ENCODE measurements at regions not wholly inside any gene's neighbourhood (a gene's known extent, or its start where the extent isn't known, plus 50 kb on each side); places are given as distances from the start of the nearest gene placed in this dataset.

DNA sequence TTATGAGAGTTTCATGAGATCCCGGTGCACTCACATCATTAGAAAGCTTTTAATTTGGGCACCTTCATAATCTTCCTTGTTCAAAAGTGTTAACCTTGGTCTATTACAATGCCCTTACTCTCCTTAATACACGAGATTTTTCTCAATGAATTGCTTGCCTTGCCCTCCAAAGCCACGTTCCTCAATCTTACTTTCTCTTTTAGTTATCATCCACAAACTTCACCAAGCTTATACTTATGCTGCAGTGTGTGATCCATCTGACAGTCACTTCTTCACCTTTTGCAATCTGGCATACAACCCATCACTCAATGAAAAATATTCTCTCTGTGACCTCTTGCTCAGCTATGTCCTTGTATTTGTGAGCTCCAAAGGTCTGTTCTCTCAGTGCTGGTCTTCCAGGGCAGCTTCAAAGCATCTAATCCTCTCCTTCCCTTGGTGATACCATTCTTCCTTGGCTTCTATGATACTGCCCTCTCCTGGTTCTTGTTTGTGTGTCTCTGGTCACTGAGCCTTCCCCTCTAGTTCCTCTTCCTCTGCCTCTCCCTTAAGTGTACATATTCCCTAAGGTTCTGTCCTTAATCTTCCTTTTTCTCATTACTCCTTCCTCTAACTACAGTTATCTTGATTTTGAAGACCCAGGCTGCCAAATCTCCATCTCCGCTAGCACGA lies 202.2 kb upstream of the STARD13 start:
- H3K27ac ChIP-seq = no peak overlapping the region
- no peak for TF ChIP-seq ZFX (IDR thresholded peaks at IDR 0.05)
- TF ChIP-seq, protein P1, sequence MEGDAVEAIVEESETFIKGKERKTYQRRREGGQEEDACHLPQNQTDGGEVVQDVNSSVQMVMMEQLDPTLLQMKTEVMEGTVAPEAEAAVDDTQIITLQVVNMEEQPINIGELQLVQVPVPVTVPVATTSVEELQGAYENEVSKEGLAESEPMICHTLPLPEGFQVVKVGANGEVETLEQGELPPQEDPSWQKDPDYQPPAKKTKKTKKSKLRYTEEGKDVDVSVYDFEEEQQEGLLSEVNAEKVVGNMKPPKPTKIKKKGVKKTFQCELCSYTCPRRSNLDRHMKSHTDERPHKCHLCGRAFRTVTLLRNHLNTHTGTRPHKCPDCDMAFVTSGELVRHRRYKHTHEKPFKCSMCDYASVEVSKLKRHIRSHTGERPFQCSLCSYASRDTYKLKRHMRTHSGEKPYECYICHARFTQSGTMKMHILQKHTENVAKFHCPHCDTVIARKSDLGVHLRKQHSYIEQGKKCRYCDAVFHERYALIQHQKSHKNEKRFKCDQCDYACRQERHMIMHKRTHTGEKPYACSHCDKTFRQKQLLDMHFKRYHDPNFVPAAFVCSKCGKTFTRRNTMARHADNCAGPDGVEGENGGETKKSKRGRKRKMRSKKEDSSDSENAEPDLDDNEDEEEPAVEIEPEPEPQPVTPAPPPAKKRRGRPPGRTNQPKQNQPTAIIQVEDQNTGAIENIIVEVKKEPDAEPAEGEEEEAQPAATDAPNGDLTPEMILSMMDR (conservative IDR thresholded peaks at IDR 0.05) = peak; percentile 73

DNA sequence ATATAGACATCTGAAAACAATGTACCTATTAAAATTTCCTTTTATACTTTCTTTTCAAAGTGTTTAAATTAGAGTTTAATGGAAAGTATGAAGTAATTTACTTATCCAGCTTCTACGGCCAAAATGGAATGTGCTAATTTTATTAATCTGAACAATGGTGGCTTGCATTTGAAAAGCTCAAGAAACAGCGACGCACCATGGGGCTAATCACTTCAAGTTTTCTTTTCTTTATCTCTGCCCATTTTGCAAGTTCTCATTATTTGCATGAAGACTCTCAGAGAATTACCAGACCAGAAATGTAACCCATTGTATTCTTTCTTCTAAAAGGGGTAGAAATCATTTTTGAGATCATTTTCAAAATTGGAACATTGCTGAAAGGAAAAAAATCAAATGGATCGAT lies 204.0 kb upstream of the STARD13 start:
- H3K27ac ChIP-seq = no peak overlapping the region
- no peak for TF ChIP-seq ZFX (IDR thresholded peaks at IDR 0.05)
- TF ChIP-seq, protein P1 (conservative IDR thresholded peaks at IDR 0.05) = no peak

DNA sequence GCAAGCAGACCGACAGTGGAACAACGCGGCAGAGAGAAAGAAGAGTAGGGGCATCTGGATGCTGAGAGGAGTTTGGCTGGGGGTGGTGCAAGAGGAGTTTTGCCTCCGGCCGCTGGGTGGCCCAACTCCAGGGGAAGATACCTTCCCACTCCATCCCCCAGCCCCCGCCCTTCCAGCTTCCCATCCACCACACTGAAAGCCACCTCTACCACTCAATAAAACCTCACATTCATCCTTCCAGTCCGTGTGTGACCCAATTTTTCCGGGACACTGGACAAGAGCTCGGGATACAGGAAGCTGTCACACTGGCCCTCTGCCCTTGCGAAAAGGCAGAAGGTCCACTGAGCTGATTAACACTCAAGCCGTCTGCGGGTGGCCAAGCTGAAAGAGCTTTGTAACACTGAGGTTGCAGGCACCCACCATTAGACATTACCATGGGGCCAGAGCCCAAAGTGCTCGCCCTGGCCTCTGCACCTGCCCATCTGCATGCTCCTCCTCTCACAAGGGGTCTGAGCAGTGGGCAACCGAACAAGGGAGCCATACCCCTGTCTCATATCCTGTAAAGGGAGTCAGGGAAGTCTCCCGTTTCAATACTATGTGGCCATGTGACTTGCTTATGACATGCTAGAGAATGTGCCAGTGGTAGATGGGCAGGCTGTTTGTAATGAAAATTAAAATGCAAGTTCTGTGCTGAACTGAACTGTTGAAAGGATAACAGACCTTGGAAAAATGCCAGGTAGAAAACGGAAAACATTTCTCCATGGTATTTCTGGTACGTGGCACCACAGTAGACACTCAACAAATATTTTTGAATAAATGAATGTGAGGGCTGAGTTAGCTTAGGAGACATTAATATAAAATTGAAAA lies 205.1 kb upstream of the STARD13 start:
- TF ChIP-seq, protein P1 (conservative IDR thresholded peaks at IDR 0.05) = no peak
- TF ChIP-seq ZFX (IDR thresholded peaks at IDR 0.05) = no peak

DNA sequence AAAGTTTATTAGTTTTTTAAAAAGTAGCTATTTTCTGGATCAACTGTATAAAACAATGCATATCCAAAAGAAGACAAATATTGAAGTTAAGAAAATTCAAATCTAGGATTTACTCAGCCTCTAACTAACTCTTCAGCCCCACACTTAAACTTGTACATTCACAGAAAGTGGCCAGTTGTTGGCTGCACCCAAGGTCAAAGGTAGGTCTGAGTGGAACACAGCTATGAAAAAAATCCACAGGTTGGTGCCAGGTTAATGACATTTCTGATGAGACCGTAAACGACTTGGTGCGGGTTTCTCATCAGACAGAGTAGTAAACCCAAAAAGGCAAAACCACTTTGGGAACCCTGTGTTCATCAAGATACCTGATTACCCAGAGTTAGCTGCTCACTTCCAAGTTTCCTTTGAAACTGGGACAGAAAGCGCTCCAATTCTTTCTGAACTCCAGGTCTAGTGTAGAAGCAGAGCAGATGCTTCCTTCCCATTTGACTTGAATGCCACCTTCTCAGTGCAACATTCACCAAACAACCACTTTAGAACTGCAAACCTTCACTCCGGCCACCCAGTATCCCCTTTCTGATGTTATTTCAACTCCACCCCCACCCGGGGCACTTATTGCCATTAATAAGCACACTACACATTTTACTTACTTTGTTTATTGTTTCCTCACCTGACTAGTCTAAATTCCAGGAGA lies 208.3 kb upstream of the STARD13 start:
- H3K27ac ChIP-seq = no peak overlapping the region; the same call in 1 of the 2 replicates
- TF ChIP-seq, protein P1 (conservative IDR thresholded peaks at IDR 0.05) = no peak
- no peak for TF ChIP-seq ZFX (IDR thresholded peaks at IDR 0.05)

More for the DNA sequence above, 205.1 kb upstream of the STARD13 start:
- H3K27ac ChIP-seq = no peak overlapping the region

DNA sequence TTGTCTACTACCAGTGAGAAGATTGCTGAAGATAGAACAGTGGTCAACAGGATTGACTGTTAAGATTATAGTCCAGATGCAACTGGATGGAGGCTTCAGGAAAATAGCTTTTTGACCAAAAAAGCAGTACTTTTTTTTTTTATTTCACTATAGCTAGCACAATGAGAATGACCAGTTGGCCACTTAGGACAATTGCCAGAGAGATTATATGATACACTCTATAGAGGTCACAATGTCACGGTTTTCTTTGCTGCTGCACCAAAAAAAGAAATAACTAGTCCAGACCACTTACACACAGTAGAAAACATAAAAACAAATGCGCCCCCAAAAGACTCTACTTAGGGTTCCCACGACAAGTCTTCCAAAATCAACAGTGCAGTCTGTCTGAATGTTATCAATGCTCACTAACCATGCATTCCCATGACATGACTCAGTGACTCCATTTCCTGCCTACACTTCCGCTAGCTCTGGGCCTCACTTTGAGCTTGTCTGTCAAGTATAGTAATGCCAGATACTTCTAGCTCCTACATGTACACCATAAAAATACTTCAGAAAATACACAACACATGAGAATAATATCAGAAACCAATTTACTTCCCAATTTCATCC lies 209.1 kb upstream of the STARD13 start:
- TF ChIP-seq, protein P1 (conservative IDR thresholded peaks at IDR 0.05) = no peak
- TF ChIP-seq ZFX (IDR thresholded peaks at IDR 0.05) = no peak
- H3K27ac ChIP-seq = no peak overlapping the region; the same call in 1 of the 2 replicates

DNA sequence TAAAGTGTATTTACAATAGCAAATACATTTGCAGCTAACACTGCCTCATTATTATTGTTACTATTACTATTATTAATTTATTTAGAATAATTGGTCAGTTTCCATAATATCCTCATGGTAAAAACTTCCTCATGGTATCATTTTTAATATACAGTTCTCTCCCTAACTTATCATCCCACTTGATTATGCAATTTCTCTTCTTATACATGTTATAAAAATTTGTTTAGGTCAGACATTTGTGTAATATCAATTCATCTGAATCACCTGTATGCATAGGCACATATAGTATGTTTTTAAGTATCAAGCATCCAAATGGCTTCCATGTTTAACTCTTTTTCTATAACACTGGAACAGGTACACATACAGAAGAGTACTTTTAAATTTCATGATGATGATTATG lies 210.8 kb upstream of the STARD13 start:
- H3K27ac ChIP-seq = no peak overlapping the region
- TF ChIP-seq ZFX (IDR thresholded peaks at IDR 0.05) = no peak
- TF ChIP-seq, protein P1 (conservative IDR thresholded peaks at IDR 0.05) = no peak

Measured in C4-2B (cell line).